GM19043 (cell line): ENCODE measurements at regions not wholly inside any gene's neighbourhood (a gene's known extent, or its start where the extent isn't known, plus 50 kb on each side); places are given as distances from the start of the nearest gene placed in this dataset.

Source experiments
- ATAC-seq: cut with Tn5 transposase; IDR thresholded peaks from one replicate; pipeline ENCODE4 v1.9.1; 2021; ENCODE audit warnings: low read depth; ENCODE audit not compliant: unreplicated experiment

GRCh38 chr4:1500966-1501753, 94.9 kb upstream of the NKX1-1 start:
- no peak for ATAC-seq

GRCh38 chr4:1500231-1500965, 94.2 kb upstream of the NKX1-1 start:
- no peak for ATAC-seq

- no peak for ATAC-seq
Observed at GRCh38 chr4:1499465-1499864, 93.2 kb upstream of the NKX1-1 start.

- ATAC-seq: no peak
Observed at GRCh38 chr4:1497189-1497801, 91.1 kb upstream of the NKX1-1 start.

GRCh38 chr4:1496116-1496642, 89.9 kb upstream of the NKX1-1 start:
- ATAC-seq: no peak

GRCh38 chr4:1495416-1496115, 89.3 kb upstream of the NKX1-1 start:
- ATAC-seq: no peak

GRCh38 chr4:1494416-1495315, 88.4 kb upstream of the NKX1-1 start:
- ATAC-seq: no peak

- no peak for ATAC-seq
Observed at GRCh38 chr4:1493540-1494287, 87.5 kb upstream of the NKX1-1 start.

- ATAC-seq: no peak
Observed at GRCh38 chr4:1492651-1493539, 86.7 kb upstream of the NKX1-1 start.

- ATAC-seq: no peak
Observed at GRCh38 chr4:1492142-1492457, 85.9 kb upstream of the NKX1-1 start.

- no peak for ATAC-seq
Observed at GRCh38 chr4:1491328-1492141, 85.3 kb upstream of the NKX1-1 start.

GRCh38 chr4:1490654-1491327, 84.5 kb upstream of the NKX1-1 start:
- ATAC-seq: no peak

- no peak for ATAC-seq
Observed at GRCh38 chr4:1490011-1490653, 83.9 kb upstream of the NKX1-1 start.

GRCh38 chr4:1489639-1489995, 83.4 kb upstream of the NKX1-1 start:
- no peak for ATAC-seq

- ATAC-seq: no peak
Observed at GRCh38 chr4:1488831-1489638, 82.8 kb upstream of the NKX1-1 start.

GRCh38 chr4:1488357-1488756, 82.1 kb upstream of the NKX1-1 start:
- no peak for ATAC-seq
